Peyer's patch (tissue), 4 donors: ENCODE measurements at regions not wholly inside any gene's neighbourhood (a gene's known extent, or its start where the extent isn't known, plus 50 kb on each side); places are given as distances from the start of the nearest gene placed in this dataset.

ENCODE experiments used
- CTCF ChIP-seq, 6 experiments: fragments of 450-650 bp in 4 of 6; fragments of 200-600 bp in 2 of 6; sonication (generic) in 1 of 6; IDR thresholded peaks; one replicate each; pipeline ENCODE4 v1.5.1; 2017 to 2019; ENCODE audit warnings: antibody characterized with exemption in 6 of 6, mild to moderate bottlenecking in 3 of 6, moderate library complexity in 1 of 6
- POLR2A ChIP-seq, 2 donors: fragments of 450-650 bp; IDR thresholded peaks; one replicate each; pipeline ENCODE4 v1.5.1; 2017; ENCODE audit warnings: antibody characterized with exemption in 2 of 2, mild to moderate bottlenecking in 2 of 2, moderate library complexity in 2 of 2

GRCh38 chr12:91572869-91573268 lies 390.3 kb upstream of the DCN start:
- no peak for TF ChIP-seq CTCF (IDR thresholded peaks at IDR 0.05)
- no peak for TF ChIP-seq POLR2A (IDR thresholded peaks at IDR 0.05)
